Heart left ventricle (tissue), 16 donors: ENCODE measurements at regions not wholly inside any gene's neighbourhood (a gene's known extent, or its start where the extent isn't known, plus 50 kb on each side); places are given as distances from the start of the nearest gene placed in this dataset.

Experiments used
- ATAC-seq, 4 donors: fragments of 200-7000 bp; cut with Tn5 transposase; one replicate each; pipeline ENCODE4 v1.9.1; 2020 to 2022; ENCODE audit warnings: moderate library complexity in 4 of 4, mild to moderate bottlenecking in 3 of 4, moderate number of reproducible peaks in 1 of 4
- DNase-seq, 5 donors: peaks; one replicate each; pipeline ENCODE4 v3.0.0-alpha.2; 2020
- H3K27ac ChIP-seq, 12 donors: fragments of 200-600 bp; sonication (generic) in 4 of 12; one replicate each; pipeline versions ENCODE4 v1.5.0 to v1.8.0; 2016 to 2022; ENCODE audit warnings: mild to moderate bottlenecking in 2 of 12
- H3K27me3 ChIP-seq, 9 donors: fragments of 200-600 bp; sonication (generic) in 2 of 9; one replicate each; pipeline versions ENCODE4 v1.5.1 to v1.8.0; 2016 to 2022; ENCODE audit warnings: mild to moderate bottlenecking in 3 of 9
- H3K36me3 ChIP-seq, 9 donors: fragments of 200-600 bp; sonication (generic) in 2 of 9; one replicate each; pipeline versions ENCODE4 v1.5.0 to v1.8.0; 2018 to 2022; ENCODE audit warnings: mild to moderate bottlenecking in 2 of 9
- H3K4me1 ChIP-seq, 12 donors: fragments of 200-600 bp; sonication (generic) in 4 of 12; one replicate each; pipeline versions ENCODE4 v1.5.0 to v1.8.0; 2016 to 2022; ENCODE audit warnings: mild to moderate bottlenecking in 3 of 12
- H3K4me3 ChIP-seq, 12 donors: fragments of 200-600 bp; sonication (generic) in 4 of 12; one replicate each; pipeline versions ENCODE4 v1.5.0 to v1.8.0; 2017 to 2022; ENCODE audit warnings: mild to moderate bottlenecking in 9 of 12, moderate library complexity in 4 of 12
- H3K9me3 ChIP-seq, 12 donors: fragments of 200-600 bp; sonication (generic) in 4 of 12; one replicate each; pipeline versions ENCODE4 v1.5.0 to v1.8.0; 2016 to 2022; ENCODE audit warnings: mild to moderate bottlenecking in 1 of 12
- CTCF ChIP-seq, 12 donors: fragments of 200-600 bp; sonication (generic) in 4 of 12; IDR thresholded peaks; one replicate each; pipeline versions ENCODE4 v1.5.0 to v1.8.0; 2018 to 2022; ENCODE audit warnings: antibody characterized with exemption in 12 of 12, mild to moderate bottlenecking in 5 of 12
- POLR2A ChIP-seq, 2 donors: fragments of 450-650 bp; IDR thresholded peaks; one replicate each; pipeline ENCODE4 v1.6.1; 2017; ENCODE audit warnings: antibody characterized with exemption in 2 of 2, mild to moderate bottlenecking in 2 of 2, moderate library complexity in 2 of 2
- WGBS, 4 donors: extraction: QIAGEN DNeasy Blood & Tissue Kit in 2 of 4; methylation state at CpG; one replicate each; pipeline versions ENCODE4 v1.1.5 to v1.1.7; 2013 to 2018; 5-methylcytosine and 5-hydroxymethylcytosine counted together
- intact Hi-C, 10 donors: fragments of 100-400 bp; cut with DNase I; formaldehyde crosslinking; loops; one replicate each; pipeline versions ENCODE4 v1.11.1 to v1.14.2; 2022
- donor health status: ischemic (EF 13 %, LVEDD 7.1; RV severe dilation, severe dysfunction).
- donor health status: healthy with polysubstance abuse.
- donor health status: DM: no; HTN: yes; CAD: no.
- donor health status: DM: no; HTN: no; CAD: no.
- donor health status: ischemic (EF 25% LVEDD 6.9; RV normal size, moderate dysfunction).
- donor health status: ischemic (EF 25% LVEDD 5.7; RV mildly dilated, moderate dysfunction).
- donor health status: healthy.
- donor health status: DM: yes; HTN: yes; CAD: no.
- donor health status: ischemic (EF 35%, LVEDD 5.7; RV mildly dilated, moderate dysfunction).
- donor health status: nonischemic (EF 11% LVEDD 7.7; RV severe dilation, severe dysfunction).
- donor health status: DM: yes; HTN: yes; CAD: no.
- donor health status: PGD.
- donor health status: ischemic (EF 29% LVEDD 5.4; RV normal size, mild dysfunction).
- donor health status: nonischemic (EF 23%, LVEDD 6.1; RV moderate dilation, normal function).

GRCh38 chr2:5845798-5846330, 153.7 kb downstream of the SOX11 start:
- Histone ChIP-seq H3K4me3 (no peak overlapping the region), H3K36me3 (no peaks in the 10 kb centered on the region), H3K27me3 (no peaks in the 10 kb centered on the region), H3K9me3 (no peaks in the 10 kb centered on the region), H3K27ac (no peak overlapping the region), H3K4me1 (no peaks in the 10 kb centered on the region)
- 78 to 83% (median 80%) methylated on average over 6 of the region's 6 CpGs for WGBS, 4 donors
- TF ChIP-seq POLR2A (IDR thresholded peaks at IDR 0.05) (no peak), CTCF (IDR thresholded peaks at IDR 0.05) (no peak)
- DNase-seq = no peak
- intact Hi-C loops = no loop called here
- ATAC-seq = no peak

GRCh38 chr2:5846881-5847280, 154.7 kb downstream of the SOX11 start:
- Histone ChIP-seq H3K4me1 (no peaks in the 10 kb centered on the region), H3K36me3 (no peaks in the 10 kb centered on the region), H3K4me3 (no peak overlapping the region), H3K27me3 (no peaks in the 10 kb centered on the region), H3K9me3 (no peaks in the 10 kb centered on the region), H3K27ac (no peak overlapping the region)
- ATAC-seq (no peak), DNase-seq (no peak)
- WGBS, 4 donors = 92 to 98% (median 95%) methylated on average over 7 of the region's 7 CpGs
- intact Hi-C loops = no loop called here
- TF ChIP-seq POLR2A (IDR thresholded peaks at IDR 0.05) (no peak), CTCF (IDR thresholded peaks at IDR 0.05) (no peak)

GRCh38 chr2:5849562-5849961, 157.4 kb downstream of the SOX11 start:
- Histone ChIP-seq H3K36me3 (no peaks in the 10 kb centered on the region), H3K4me1 (no peaks in the 10 kb centered on the region), H3K27me3 (no peaks in the 10 kb centered on the region), H3K4me3 (no peak overlapping the region), H3K9me3 (no peaks in the 10 kb centered on the region), H3K27ac (no peak overlapping the region)
- WGBS, 4 donors = 43 to 62% (median 51%) methylated on average over 3 of the region's 3 CpGs
- TF ChIP-seq CTCF (IDR thresholded peaks at IDR 0.05) (no peak), POLR2A (IDR thresholded peaks at IDR 0.05) (no peak)
- no peak for DNase-seq
- intact Hi-C loops = no loop called here
- no peak for ATAC-seq

GRCh38 chr2:5851410-5851809, 159.2 kb downstream of the SOX11 start:
- TF ChIP-seq POLR2A (IDR thresholded peaks at IDR 0.05) = no peak
- intact Hi-C loops = no loop called here
- ATAC-seq (no peak), DNase-seq (no peak)
- Histone ChIP-seq H3K4me3 (no peak overlapping the region), H3K36me3 (no peaks in the 10 kb centered on the region), H3K27me3 (no peaks in the 10 kb centered on the region), H3K9me3 (no peaks in the 10 kb centered on the region), H3K4me1 (no peaks in the 10 kb centered on the region), H3K27ac (no peak overlapping the region)

GRCh38 chr2:5854797-5855196, 162.6 kb downstream of the SOX11 start:
- peak in 1 of 4 donors; percentile 65 for ATAC-seq
- peaks cover 0 to 13% (median 0%) of the 10 kb centered on the region in 12 donors for H3K9me3 ChIP-seq
- no peak overlapping the region for H3K4me3 ChIP-seq
- no peaks in the 10 kb centered on the region for H3K27me3 ChIP-seq
- TF ChIP-seq CTCF (IDR thresholded peaks at IDR 0.05) (no peak), POLR2A (IDR thresholded peaks at IDR 0.05) (no peak)
- no peaks in the 10 kb centered on the region for H3K4me1 ChIP-seq
- no peak for DNase-seq
- no peak overlapping the region for H3K27ac ChIP-seq
- H3K36me3 ChIP-seq = no peaks in the 10 kb centered on the region
- intact Hi-C loops = no loop called here
- WGBS, 4 donors = 75 to 79% (median 77%) methylated on average over 2 of the region's 2 CpGs
